Stimulated activated CD8-positive, alpha-beta memory T cell treated with anti-CD3 and anti-CD28 coated beads, Interleukin-15, amount 100 ng/mL, for 48 hours (primary cell): ENCODE measurements at regions not wholly inside any gene's neighbourhood (a gene's known extent, or its start where the extent isn't known, plus 50 kb on each side); places are given as distances from the start of the nearest gene placed in this dataset.
"Not testable (repeated sequence)": the region's sequence is repeated elsewhere in the genome, so short reads cannot be mapped to it uniquely, and the experiment has no call there.

ENCODE experiments used
- DNase-seq, 2 donors: peaks; one replicate each; pipeline ENCODE4 v3.0.0-alpha.2; 2020; ENCODE audit warnings: low read depth in 2 of 2

GRCh38 chr7:41466760-41467384 lies 236.0 kb downstream of the INHBA start:
- DNase-seq: no peak

GRCh38 chr7:41465571-41465970 lies 237.3 kb downstream of the INHBA start:
- DNase-seq: no peak

- no peak for DNase-seq
Measured at GRCh38 chr7:41463770-41464470, 239.0 kb downstream of the INHBA start.

- no peak for DNase-seq
Measured at GRCh38 chr7:41459623-41460261, 243.1 kb downstream of the INHBA start.

- DNase-seq: no peak
Measured at GRCh38 chr7:41459183-41459582, 243.7 kb downstream of the INHBA start.

GRCh38 chr7:41457832-41458437 lies 245.0 kb downstream of the INHBA start:
- no peak for DNase-seq

GRCh38 chr7:41451826-41452225 lies 251.1 kb downstream of the INHBA start:
- no peak for DNase-seq

GRCh38 chr7:41449694-41450093 lies 253.2 kb downstream of the INHBA start:
- DNase-seq: no peak

- DNase-seq: no peak
Measured at GRCh38 chr7:41449286-41449685, 253.6 kb downstream of the INHBA start.

GRCh38 chr7:41448104-41448503 lies 254.8 kb downstream of the INHBA start:
- DNase-seq: no peak

- no peak for DNase-seq
Measured at GRCh38 chr7:41447450-41448042, 255.3 kb downstream of the INHBA start.

GRCh38 chr7:41446606-41447449 lies 256.1 kb downstream of the INHBA start:
- no peak for DNase-seq

GRCh38 chr7:41445946-41446345 lies 256.9 kb downstream of the INHBA start:
- no peak for DNase-seq

- no peak for DNase-seq
Measured at GRCh38 chr7:41445432-41445831, 257.5 kb downstream of the INHBA start.

GRCh38 chr7:41439515-41439879 lies 263.4 kb downstream of the INHBA start:
- DNase-seq: no peak

- DNase-seq: no peak
Measured at GRCh38 chr7:41438705-41439514, 264.0 kb downstream of the INHBA start.

GRCh38 chr7:41437257-41438196 lies 265.4 kb downstream of the INHBA start:
- DNase-seq: no peak

GRCh38 chr7:41436139-41436538 lies 266.8 kb downstream of the INHBA start:
- DNase-seq: no peak

- DNase-seq: not testable (repeated sequence)
Measured at GRCh38 chr7:41435020-41435419, 267.9 kb downstream of the INHBA start.
